GM21528 (cell line): ENCODE measurements at regions not wholly inside any gene's neighbourhood (a gene's known extent, or its start where the extent isn't known, plus 50 kb on each side); places are given as distances from the start of the nearest gene placed in this dataset.

Experiments used
- ATAC-seq: cut with Tn5 transposase; IDR thresholded peaks from one replicate; pipeline ENCODE4 v1.9.1; 2021; ENCODE audit warnings: mild to moderate bottlenecking, moderate library complexity; ENCODE audit not compliant: unreplicated experiment, low FRiP score

DNA sequence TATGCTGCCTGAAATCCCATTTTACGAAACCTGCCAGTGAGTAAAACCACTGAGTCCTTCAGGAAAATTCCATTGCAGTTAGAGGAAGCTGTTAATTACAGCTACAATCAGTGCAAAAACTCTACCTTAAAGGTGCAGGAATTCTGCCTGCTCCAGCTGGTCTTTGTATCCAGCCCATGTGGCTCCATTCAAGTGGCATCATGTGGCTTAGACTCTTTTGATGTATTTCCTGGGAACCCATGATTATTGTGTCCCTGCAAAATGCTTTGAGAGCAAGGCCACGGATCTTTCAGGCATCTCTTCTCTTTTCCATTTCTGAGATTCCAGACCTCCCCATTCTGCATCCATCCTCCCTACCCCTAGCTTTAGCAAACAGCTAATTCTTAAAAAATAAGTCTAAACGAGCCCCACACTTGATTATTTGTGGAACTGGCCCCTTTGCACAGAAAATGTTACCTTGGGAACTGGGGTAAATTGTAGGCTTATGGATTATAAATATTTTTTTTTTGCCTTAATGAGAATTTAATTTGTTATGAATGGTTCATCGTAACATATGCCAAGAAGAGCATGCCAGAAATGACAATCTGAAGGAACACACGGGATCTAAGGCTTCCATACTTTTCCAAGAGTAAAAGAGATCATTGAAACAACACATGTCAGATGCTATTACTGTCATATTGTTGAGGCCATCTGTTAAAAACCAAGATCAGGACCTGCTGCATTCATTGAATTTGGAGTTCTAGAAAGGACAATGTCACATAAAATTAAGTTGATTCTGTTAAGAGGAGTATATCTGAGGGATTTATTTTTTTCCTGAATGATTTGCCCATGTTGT is 144.6 kb downstream of the TPH2 start:
- ATAC-seq = no peak

DNA sequence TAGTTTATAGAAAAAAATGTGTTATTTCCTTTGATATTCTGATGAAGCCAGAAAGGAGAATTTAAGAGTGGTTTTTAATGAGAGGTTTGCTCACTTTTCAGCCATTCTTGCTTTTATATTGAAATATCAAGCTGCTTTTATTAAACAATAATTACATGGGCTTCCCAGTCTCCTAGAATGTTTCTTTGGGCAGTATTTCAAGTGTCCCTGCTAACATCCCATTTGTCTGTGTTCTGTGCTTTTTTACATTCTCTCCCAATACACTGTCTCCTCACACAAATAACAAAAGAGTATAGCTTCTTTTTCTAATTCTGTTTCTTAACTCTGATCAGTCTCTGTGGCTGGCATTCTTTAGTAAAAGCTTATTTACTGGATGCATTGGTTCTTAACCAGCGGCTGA is 145.4 kb downstream of the TPH2 start:
- ATAC-seq = no peak

DNA sequence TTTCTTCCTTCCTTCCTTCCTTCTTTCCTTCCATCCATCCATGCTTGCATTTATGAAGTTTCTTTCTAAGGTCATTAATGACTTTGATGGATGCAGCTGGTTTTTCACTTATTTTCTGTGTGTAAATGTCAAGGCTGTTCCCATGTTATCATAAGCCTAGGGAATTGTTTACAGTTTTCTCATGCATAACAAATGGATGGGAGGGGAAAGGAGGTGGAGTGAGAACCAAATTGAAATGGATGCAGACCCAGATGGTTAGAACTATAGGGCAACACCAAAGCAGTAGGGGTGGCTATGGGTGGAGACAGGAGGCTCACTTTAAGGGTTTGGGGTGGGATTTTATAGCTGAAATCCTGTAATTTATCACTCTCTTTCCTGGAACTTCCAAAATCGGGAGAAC is 146.2 kb downstream of the TPH2 start:
- ATAC-seq = no peak

DNA sequence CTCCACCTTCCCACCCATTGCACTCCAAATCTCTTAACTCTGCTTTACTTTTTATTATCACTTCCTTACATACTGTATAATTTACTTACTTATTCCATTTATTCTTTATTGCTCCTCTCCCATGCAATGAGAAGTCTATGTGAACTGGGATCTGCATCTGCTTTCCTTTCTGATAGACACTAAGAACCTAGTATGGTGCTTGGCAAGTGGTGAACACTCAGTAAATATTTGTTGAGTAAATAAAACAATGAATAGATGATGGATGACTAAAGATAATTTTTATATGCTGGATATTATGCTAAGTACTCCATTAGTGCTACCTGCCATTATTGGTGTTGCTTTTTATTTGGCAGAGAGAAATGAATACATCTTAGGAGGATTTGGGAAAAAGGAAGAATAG is 151.0 kb downstream of the TPH2 start:
- no peak for ATAC-seq

DNA sequence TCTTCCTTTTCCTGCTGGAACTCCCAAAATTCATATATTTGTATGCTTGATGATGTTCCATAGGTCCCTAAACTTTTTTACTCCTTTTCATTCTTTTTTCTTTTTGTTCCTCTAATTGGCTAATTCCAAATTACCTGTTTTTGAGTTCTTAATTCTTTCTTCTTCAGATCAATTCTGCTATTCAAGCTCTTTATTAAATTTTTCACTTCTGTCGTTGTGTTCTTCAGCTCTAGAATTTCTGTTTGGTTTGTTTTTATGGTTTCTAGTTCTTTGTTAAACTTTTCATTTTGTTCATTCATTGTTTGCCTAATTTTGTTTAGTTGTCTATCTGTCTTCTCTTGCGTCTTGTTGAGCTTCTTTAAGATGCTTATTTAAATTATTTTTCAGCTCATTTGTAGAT is 154.8 kb downstream of the TPH2 start:
- no peak for ATAC-seq

DNA sequence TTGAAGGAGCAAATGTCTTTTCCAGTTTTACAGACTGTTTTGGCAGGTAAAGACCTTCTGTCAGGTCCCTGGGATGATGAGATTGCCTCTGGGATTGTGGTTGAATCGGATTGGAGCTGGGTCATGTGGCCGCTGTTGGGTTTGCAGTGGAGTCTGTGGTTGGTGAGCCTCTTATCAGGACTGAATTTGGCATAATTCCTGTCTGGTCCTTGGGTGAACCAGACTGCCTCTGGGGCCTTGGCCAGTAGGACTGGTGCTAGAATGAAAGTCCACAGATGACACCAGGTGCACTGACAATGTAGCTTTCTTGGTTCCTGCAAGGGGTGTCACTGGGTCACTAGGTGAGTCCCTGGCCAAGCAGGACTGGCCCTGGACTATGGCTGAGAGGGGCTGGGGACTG is 155.3 kb downstream of the TPH2 start:
- ATAC-seq = no peak

DNA sequence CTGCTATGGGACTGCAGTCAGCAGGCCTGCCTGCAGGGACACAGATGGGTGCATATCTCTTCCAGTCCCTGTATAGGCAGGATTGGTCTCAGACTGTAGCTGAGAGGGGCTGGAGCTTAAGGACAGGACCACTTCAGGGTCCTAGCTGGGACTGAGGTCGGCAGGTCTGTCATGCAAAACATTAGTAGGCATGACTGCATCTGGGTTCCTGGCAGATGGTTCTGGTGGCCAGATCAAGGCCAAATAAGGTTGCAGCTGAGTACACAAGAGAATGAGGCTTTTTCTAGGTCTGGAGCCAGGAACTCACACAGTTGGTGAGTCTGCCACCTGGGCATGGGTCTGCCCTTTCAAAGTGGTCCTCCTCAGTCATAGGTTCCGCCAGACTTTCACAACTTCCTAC is 155.8 kb downstream of the TPH2 start:
- no peak for ATAC-seq

DNA sequence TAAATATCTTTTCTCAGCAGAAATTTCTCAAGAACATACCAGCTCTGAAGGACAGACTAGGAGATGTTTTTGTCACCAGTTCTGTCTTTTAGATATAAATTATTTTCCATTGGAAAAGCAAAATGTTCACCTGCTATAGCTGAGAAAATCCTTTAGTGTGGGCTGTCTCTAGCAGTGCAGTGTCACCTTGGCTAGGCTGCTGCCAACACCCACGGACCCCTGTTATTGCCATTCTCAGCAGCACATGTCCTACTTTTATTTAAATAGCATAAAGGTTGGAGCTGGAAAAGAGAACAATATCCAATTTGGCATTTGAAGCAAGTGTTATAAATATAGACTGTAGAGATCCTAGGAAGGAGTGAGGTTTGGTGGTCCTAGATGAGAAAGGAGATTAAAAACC is 156.4 kb downstream of the TPH2 start:
- no peak for ATAC-seq

DNA sequence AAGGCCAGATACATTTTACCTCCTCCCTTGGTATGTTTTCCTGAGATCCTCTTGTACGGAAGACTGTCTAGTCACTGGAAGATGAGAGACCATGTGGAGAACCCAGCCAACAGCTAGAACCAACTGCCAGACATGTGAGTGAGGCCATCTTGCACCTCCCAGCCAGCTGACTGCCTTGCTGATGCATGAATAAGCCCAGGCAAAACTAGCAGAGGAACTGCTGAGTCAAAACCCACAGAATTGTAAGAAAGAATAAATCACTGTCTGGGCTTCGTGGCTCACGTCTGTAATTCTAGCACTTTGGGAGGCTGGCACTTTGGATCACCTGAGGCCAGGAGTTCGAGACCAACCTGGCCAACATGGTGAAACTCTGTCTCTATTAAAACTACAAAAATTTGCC is 160.0 kb downstream of the TPH2 start:
- ATAC-seq = no peak

DNA sequence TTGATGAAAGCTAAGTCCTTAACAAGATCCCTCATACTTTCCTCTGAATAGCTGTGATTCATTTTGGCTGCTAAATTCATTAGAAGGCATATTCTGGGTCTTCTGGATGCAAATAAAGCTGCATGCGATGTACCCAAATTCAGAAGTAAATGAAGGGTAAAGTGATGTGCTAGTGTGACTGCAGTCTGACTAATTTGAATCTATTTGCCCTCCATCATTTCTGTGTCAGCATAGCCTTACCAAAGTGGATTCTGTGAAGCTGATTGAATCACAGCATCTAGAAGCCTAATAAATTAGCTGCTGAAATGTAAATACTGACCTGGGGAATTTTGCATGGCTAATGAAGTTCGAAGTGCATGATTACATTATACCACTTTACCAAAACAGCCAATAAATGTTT is 162.2 kb downstream of the TPH2 start:
- ATAC-seq = no peak

DNA sequence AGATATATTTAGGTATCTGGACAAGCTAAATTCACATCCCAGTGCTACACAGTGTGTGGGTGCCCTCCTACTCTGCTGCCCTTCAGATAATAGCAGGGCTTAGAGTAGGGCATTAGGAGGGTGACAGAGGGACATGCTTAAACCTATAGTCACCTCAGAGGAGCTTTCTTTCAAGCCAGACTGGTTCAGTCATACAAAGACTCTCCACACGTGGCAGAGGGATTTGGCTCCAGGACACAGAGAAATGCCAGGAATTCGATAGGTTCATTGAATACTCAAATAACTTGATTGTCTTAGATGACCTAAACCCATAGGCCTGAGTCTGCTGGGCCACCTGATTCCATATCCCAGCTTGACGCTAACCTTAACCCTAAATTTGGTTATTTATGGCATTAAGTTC is 163.5 kb downstream of the TPH2 start:
- ATAC-seq = no peak

DNA sequence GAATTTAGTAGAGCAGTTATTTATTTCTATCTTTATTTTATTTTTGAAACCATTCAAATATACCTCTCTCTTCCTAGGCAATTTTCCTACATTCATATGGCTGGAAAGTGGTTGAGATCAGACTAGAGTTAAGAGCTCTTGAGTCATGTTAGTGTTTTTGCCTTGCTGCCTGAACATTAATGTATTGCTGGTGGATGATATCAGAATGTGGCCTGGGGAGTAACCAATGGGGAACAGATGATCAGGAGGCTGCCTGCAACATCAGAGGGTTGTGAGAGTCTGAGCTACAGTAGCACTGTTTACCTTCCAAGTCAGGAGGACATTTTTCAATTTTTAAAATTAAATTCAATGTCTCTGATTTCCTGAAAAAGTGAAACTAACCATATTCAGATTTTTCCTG is 166.3 kb upstream of the TRHDE start:
- ATAC-seq = no peak

DNA sequence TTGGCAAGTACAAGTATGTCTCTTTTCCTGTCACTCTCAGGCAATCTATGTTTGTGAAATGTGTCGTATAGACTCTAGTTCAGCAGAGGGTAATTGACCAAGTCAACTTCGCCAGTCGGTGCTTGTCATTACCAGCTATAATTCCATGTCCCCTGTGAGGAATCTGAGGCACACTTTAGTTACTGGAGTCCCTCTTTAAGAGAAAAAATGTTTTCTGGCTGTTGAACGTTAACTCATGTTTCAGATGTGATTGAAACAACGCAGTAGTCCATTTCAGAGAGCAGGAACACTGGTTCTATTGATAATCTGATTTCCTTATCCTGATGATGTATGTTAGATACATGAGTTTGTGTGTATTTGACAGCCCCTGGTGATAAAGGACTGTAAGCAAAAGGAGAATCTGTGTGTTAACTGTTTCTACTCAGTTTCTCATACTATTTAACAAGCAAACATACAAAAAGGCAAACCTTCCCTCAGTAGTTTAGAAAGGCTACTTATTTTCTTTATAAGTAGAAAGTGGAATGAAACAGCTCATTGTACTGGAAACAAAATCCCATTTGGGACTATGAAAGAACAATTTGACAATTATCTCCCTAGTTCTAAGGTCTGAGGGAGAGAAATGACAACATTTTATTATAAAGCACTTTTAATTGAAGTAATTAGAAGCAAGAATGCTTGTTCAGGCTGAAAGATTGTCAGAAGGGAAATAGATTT is 161.1 kb upstream of the TRHDE start:
- no peak for ATAC-seq

DNA sequence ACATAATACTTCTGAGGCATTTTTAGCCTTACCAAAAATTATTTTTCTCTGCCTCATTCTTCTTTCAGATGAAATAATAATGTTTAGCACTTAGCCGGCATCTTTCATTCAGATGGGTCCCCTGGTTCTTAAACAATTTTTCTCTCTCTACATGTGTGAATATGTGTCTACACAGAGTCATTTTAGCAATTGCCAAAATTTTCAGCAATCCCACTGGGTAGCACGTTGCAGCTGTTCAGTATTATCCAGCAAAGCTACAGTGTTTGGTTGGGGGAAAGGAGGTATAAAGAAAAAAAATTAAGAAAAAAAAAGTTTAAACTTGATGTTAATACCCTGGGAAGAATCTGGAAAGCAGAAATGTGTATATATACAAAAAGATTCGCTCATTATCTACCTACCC is 160.5 kb upstream of the TRHDE start:
- no peak for ATAC-seq

DNA sequence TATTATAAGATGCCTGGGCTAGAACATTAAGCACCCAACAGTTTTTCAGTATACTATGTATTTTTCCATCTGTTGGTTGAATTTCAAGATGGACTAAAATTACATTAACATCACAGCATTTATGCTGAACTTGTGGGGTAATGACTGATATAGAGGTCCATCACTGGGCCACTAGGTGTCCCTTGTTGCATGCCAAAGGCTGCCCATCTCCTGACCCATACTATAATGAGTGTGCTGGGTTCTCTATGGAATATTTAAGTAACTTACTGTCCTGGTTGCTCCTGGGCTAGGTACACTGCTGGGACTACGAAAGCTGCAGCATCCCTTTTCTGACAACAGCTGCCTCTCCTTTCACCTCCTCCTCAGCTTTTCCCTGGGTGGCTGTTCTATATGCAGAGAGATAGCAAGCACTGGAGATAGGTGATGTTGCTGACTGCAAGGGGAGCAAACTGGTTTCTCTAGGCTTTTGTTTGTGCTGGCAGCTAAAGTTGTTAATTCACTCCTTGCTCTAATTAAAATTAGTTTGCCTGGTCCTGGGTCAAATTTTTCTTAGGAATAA is 138.6 kb upstream of the TRHDE start:
- ATAC-seq = no peak

DNA sequence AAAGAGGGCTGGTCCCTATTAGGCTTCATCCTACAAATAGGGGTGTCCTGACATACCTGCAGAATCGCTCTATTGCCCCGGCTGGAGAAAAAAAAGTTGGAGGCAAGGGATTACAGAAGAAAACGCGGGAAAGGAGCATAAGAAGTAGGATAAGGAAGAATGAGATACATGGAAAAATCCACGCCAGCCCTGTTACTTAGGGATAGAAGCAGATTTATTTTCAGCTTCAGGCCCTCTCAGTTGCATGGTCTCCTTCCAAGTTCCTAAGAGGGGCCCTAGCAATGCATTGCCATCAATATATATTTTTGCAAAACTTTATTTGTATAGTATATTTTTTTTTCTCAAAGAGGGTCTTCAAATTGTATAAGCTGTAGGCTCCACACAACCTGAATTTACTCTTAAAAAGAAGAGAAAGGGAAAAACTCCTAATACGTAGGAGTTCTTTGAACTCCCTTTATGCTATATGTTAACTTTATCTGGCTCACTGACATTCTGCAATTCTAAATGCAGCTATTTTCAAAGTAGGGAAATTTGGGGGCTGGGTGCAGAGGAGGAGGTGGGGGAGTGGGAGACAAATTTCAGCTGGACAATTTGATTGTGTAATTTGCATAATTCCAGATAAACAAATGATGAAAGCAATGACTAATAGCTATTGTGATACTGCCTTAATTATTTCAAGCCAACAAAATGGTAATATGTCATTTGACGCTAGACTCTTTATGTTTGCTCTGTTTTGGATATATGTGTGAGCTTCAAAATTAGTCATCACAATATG is 137.7 kb upstream of the TRHDE start:
- ATAC-seq = no peak

DNA sequence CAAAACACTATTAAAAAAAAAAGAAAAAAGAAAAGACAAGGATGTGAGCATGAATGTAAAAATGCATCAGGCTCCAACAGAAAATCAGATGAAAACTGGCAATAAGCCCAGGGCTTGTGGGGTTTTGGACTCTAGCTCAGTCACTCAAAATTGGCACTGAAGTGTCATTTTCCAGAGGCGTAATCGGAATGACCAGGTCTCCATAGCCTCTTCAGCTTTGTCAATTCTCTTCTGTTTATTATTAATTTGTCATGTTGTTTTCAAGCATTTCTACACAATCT is 137.2 kb upstream of the TRHDE start:
- no peak for ATAC-seq

DNA sequence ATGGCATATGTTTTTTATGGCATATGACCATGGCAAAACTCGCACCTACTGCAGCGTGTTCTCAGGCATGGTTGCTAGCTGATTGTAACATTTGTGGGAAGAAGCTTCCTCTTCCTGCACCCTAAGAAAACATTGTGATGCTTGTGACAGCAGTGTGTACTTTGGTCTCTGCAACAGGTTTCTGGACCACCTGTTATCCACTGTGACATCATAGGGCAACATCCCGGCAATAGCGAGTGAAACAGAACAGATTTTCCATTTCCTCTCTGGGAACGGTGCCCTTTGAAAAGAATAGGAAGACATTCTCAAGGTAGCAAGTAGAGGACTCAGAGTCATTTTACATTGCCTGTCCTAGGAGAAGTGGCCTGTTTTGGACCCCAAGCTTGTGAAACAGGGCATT is 135.4 kb upstream of the TRHDE start:
- ATAC-seq = no peak

DNA sequence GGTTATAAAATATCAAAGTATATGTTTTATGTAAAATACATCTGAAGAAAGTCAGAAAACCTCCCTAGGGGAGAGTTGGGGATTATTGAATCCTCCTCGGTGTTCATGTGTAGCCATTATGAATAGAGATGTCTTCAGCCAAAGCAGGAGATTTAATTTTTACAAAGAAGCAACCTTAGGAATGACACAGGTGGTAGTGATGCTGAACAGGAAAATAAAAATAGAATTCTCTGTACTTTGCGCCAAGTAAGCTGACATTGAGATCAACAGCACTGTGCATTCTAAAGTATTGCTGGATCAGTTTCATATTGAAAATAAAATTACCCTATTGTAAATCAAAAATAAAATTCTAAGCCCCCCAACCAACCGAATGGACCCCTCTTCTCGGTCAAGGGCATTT is 132.8 kb upstream of the TRHDE start:
- ATAC-seq = no peak

DNA sequence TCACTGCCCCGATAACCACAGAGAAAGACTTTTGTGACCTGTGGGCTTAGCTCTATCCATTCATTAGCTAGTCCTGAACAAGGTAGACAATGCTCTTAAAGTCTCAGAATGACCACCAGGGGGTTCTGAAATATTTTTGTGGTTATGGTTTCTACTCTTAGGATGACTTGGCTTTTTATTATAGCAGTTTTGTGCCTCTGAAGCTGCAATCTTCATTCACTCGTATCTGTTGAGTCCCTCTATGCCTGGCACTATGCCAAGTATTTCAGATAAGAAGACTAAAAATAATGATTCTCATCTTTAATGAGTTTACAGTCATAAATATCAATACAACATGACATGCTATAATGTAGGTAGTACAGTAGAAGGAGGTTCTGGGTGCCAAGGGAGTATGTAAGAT is 130.8 kb upstream of the TRHDE start:
- ATAC-seq = peak; percentile 97

DNA sequence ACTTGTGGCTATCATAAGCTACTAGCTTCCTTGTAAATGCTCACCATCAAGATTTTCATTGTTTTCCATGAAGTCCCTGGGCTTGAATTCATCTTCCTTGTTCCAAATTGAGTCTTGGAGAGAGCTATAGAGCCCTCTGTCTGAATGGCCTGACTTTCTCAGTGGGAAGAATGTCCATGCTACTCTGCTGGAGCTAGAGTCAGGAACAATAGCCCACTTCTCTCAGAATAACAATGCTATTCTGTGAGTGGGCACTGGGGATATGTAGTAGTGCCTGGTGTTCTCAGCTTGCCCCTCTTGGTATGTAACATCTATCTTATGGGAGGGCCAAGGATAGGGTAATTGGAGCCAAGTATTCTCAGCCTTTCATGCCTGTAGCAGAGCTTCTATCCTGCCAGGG is 127.6 kb upstream of the TRHDE start:
- ATAC-seq = no peak
